CD4-positive, alpha-beta T cell treated with Interleukin-17A for 1 hour (primary cell): ENCODE measurements at regions not wholly inside any gene's neighbourhood (a gene's known extent, or its start where the extent isn't known, plus 50 kb on each side); places are given as distances from the start of the nearest gene placed in this dataset.
"Not testable (repeated sequence)": the region's sequence is repeated elsewhere in the genome, so short reads cannot be mapped to it uniquely, and the experiment has no call there.

ENCODE experiments used
- DNase-seq: peaks from one replicate; pipeline ENCODE4 v3.0.0-alpha.2; 2020

DNA sequence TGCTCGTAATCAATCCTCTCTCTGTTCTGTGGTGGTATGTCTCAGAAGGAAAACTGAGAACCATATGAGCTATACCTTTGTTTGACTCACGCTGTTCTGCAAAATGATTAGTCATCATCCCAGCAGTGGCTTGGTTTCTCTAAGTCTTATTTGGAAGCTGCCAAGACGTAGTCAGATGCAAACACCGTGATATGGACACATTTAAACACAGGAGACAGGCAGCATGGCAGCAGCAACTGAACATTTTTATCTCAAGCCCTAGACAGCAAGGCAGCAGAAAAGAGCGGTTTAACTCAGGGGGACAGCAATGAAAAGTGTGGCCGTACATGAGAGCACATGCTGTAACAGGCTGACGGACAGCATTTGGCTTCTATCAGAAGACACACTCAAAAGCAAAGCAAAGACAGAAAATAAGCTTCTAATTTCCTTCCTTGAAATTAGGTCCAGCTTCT lies 1295.1 kb downstream of the EPHA7 start:
- no peak for DNase-seq

DNA sequence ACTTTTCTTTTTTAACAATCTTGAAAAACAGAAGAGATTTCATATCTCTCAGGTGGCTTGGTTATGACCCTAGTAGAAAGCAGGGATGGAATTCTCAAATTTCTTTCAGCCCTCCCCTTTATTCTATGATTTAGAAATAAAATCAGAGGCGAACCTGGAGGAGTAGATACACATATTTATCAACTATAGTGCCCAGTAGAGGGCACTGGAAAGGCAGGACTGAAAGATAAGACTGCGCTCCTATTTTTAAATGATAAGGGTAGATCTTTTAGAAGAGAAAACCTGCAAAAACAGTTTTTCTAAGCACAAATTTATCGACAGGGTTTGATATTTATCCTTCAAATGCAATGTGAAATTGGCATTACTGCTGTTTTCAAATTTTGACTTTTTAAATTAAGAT lies 1296.6 kb downstream of the EPHA7 start:
- DNase-seq, result no peak

DNA sequence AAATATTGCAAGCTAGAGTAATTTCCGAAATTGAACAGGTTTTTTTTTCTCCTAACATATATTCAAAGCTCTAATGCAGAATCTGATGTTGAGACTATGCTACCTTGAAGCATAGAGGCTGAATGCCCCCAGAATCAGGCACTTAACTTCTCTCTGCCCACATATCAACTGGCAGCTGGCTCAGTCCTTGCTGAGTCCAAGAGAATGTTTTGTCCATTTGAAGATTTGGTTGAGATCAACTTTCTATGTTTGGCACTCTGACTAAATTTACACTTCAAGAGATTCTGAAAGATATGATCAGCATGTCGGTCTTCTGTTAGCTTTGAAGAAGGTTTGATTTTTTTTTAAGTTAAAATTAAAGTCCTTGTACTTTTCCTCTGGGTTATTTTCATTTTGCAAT lies 1298.1 kb downstream of the EPHA7 start:
- DNase-seq, result no peak

DNA sequence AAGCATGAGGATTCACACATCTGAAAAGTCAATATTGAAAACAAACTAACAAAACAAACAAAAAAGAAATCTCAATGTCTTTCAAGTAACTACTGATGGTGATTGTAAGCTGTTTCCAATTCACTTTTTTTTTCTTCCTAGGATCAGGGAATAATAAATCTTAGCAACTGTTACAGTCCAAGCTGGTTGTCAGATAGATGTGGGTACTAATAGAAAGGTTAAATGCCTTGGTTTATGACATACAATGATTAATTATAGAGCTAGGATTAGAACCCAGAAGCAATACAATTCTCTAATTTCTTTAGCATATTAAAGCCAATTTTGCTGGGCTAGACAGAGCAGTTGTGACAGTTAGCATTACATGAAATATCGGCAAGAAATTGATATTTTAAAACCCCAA lies 1301.6 kb downstream of the EPHA7 start:
- no peak for DNase-seq

DNA sequence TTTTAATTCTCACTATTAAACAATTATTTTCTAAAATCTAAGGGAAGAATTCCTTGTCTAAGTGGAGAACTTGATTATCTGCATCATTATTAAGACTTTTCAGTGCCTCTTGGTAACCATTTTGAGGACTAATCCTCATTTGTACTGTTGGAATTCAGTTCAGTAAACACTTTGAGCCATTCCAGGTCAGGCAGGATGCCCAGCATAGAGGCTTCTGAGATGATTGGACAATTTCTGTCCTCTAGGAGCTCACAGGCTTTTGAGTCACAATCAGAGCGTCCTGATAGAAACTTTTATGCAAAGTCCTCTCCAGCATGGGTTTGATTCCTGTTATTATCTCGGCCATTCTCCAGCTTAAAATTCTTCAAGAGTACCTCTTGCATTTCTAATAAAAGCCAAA lies 1304.6 kb downstream of the EPHA7 start:
- DNase-seq, result no peak

DNA sequence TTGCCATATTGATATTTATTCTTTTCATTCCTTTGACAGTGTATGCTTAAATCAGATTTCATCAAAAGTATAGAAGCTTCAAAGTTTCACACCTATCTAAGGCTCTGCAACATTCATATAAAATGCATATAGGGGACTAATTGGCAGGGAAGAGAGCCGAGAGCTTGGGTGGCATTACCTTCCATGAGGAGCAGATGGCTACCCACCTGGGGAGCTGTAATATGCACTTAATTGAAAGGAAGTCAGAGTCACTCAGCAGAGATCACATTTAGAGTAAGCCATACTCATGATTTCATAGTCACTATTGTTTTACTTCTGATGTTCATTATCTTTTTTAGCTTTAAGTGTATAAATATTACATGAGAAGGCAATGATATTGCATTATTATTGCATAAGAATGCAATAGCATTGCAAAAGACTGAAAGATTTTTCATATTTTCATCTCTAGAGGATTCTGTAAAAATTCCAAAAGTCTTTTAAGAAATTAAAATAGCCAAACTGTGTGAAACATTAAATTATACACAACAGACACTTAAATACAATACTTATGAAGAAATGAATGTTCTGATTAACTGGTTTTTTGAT lies 1305.2 kb downstream of the EPHA7 start:
- no peak for DNase-seq

DNA sequence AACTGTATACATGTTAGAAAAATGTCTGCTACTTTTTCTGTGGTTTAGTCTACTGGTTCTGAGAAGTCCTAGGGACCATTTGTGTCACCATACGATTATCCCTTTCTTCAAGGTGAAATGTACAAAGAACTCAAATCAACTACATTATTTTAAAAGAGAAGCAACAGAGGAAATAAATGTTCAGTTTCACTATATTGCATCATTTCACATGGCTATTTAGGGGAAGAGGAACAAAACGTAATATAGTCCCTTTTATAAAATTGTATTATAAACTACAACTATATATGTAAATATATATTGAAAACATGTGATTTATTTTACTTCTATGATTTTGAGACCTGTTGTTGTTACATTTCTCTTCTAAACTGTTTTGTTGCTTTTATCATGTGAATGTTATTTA lies 1308.0 kb downstream of the EPHA7 start:
- DNase-seq, result no peak

DNA sequence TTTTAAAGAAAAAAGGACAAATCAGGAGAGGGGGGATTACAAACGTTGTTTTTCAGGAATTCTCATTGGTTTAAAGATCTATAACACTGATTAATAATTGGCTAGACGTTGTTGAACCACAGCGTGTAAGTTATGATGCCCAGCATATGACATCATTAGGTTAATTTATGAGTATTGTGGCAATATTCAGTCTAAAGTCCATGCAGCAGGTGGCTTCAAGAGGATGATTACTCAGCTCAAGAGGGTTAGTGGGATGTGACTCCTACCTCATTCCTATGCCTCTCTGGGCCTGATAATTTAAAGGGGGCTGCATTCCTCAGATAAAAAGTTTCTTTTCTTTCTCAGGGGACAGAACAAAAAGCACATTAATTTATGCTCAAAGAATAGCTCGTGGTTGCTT lies 1309.0 kb downstream of the EPHA7 start:
- DNase-seq, result no peak

DNA sequence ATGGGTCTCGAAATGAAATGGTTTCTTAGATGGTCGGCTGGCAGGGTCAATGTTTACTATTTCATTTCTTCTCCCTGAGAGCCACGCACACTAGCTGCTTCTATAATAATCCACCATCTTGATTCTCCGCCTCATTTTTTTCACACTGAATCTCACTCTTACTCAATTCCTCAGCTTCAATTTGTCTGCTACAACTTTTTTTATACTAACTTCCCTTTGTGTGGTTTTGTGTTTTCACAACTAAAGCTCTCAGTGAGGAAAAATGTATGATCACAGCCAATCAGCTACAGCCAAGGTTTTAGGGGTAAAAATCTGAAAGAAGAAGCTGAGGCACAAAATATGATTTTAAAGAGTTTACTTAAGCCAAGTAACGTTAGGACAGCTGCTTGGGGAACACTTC lies 1309.4 kb downstream of the EPHA7 start:
- no peak for DNase-seq

DNA sequence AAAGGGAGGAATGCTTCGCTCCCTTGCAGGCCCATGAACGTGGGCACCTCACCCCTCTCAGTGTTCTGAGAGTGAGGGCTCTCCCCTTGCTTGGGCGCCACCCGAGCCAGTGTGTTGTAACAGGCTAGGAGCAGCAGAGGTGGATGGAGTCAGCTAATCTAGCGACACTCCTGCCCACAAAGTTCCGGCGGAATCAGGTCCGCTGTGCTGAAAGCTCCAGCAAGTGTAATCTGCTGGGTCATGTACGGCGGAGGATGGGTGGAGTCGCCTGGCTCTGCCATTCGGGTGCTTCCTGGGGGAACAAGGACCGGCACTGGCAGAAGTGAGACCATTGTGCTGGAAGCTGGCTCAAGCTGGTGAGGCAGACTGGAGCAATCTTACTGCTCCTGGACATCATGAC lies 1310.1 kb downstream of the EPHA7 start:
- DNase-seq, result no peak

DNA sequence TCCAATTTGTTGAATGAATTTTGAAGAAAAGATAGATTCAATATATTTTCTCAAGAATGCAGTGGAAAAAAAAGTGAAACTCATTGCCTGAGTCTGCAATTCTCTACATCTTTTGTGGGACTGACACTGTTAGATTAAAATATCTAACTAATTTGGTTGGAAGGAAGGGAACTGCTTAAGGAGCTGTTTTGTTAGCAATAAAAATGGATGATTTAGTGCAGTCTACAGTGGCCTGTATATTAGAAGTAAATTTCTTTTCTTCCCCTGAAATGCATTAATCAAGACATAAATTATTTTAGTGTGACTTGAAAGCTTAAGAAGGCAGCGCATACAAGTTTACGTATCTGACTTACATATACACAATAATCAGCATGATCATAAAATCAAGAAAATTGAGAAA lies 1332.6 kb downstream of the EPHA7 start:
- no peak for DNase-seq

DNA sequence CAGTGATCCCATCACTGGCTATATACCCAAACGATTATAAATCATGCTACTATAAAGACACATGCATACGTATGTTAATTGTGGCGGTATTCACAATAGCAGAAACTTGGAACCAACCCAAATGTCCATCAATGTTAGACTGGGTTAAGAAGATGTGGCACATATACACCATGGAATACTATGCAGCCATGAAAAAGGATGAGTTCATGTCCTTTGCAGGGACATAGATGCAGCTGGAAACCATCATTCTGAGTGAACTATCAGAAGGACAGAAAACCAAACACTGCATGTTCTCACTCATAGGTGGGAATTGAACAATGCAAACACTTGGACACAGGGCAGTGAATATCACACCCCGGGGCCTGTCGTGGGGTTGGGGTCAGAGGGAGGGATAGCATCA lies 1335.4 kb downstream of the EPHA7 start:
- DNase-seq, result not testable (repeated sequence)

DNA sequence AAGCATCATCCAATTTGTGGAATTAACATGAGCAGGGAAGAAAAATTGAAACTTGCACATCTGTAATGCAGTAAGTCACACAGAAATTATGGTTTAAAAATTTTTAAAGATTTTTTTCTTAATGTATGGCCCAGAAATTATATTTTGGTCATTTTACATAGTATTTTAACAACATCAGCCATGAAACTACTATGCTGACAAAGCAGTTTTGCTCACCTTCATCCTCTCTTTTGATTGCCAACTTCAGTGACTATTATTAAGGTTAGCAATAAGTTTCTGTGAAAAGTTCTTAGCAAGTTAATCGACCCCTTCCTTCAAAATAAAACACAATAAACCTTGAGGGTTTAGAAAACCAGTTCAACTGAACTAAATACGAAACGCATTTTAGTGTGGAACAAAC lies 1347.0 kb downstream of the EPHA7 start:
- DNase-seq, result no peak

DNA sequence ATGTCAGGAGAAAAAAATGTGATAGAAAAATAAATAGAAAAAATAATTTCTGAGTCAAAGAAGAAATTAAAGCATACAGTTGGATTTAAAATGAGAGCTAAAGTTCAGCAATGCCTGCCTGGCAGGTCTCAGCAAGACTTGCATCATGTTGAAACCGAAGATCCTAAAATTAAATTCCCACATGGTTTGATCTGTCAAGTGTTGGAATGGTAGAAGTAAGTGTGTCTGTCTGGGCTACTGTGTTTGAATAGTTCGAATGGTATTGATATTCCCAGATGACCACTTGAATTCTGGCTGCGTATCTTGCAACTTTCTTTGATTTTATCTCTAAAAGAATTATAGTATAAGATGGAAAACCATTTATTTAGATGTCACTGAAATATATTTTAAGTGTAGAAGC lies 1349.6 kb downstream of the EPHA7 start:
- no peak for DNase-seq

DNA sequence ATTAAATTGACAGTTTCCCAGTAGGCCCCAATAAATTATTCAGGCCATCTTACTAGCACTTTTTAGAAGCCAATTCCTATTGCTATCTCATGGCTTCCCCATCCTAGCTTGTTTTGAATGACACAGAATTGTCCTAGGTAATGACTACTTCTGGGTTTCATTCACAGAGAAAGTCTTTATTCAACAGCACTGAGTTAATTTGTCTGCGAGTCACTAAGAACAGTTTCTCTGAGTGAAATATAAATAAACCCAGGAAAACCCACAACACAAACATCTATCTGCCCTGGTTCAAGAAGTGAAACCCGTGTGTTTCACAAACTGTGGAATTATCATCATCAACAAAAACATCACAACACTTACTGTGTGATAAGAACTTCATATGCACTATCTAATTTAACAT lies 1366.8 kb downstream of the EPHA7 start:
- DNase-seq, result no peak

DNA sequence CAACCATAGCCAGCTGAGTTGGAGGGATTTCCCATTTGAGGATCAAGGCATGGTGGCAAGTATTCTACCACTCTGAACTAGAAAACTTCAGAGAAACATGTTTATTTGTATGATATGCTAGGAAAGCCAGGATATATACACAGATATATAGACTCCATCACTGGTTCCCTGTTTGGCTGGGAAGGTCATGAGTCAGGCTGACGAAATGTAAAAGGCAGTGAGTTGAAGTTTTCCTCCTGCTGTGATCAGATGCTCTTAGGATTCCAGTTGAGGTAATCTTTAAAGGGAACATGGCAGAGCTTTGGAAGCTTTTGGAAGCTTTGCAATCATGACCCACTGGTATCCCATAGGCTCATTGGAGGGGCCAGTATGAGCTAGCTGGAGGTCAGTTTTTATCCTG lies 1369.1 kb downstream of the EPHA7 start:
- no peak for DNase-seq

DNA sequence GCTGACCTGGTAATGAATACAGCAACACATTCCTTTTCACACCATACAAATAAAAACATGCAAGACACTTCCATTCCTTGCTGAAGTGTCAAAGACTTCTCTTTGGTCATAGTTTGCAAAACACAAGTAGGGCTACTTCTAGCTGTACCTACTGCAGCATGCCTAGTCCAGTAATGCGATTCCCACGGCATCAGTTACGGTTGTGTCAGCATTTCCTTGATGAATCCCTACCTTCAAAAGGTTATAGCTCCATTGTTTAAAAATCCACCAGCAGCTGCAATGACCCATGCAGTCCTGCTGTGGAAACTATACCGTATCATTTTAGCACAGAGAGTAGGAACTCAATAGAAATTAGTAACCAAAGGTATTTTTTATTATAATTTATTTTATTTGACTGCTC lies 1371.5 kb downstream of the EPHA7 start:
- DNase-seq, result no peak

DNA sequence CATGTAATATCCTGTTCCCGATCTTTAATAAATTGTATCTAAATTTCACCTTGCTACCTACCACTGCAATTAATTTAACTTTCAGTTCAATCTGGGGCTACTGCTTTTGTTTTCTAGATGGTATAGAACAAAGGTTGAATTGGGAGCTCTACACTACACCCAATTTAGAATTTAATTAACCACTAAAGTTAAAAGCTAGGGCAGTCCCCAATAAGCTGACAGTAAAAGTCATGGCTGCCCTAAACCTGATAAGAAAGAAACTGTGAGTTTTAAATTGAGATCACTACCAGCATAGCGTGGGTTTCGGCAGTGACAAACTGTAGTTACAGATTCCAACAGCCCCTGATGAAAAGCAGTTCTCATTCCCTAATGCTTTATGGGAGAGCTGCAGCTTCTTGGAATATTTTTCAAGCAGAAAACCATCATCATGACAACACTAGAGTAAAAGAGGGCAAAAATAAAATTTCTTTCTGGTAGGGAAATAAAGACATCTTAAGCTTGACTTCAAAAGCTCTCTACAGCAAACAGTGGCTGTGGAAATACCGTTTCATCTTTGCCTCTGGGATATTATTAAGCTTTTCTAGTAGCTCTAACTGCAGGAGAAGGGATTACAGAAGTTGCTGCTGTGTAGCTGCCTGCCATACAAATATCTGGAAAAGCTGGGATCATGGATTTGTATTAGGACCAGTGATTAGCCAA lies 1372.1 kb downstream of the EPHA7 start:
- DNase-seq, result no peak

DNA sequence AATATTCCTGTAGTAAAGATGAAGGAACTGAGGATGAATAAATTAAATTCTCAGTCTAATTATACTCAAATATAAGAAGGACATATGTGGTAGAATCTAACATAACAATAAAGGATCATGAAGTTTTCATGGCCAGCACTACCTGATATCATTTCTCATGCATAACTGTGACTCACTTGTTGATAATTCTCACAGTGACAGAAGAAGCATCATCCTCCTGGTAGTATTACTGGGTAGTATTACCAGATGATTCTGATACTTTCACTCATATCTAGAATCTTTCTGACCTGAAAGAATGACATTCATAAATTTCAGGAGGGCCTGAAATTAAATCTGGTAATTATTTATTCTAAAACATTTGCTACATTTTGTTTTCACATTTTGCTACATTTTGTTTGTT lies 1375.0 kb downstream of the EPHA7 start:
- no peak for DNase-seq

DNA sequence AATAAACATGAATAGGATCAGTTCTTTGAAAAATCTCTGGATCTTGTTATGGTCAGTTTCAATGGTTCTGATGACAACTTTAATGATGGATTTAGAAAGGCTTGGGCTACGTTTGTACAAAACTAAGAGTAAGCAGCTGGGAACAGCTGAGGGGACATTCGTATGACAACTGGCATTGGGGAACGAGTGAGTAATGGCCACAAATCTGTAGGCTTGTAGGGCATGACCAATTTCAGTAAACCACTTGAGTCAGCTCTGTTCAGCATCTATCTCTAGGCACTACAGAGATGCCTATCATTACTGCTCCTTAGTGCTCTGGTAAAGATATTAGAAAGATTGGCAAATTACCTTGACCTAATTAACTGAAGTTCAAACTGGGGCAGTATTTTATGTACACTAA lies 1375.6 kb downstream of the EPHA7 start:
- no peak for DNase-seq

DNA sequence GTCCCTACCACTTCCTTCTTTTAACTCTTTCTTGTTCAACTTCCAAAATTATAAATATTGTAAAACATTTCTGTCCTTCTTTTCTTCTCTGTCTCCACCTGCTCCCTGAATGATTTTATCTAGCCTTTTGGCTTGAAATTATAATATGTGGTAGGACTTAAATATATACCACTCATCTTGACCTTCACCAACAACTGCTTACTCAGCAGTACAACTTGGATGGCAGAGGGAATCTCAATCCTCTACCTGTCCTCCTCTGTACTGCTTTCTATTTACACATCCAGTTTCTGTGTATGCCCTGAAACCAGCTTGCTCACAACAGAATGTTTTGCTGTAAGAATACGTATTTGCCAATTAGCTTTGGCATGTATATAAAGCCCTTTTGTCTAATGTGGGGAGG lies 1392.5 kb downstream of the EPHA7 start:
- no peak for DNase-seq

DNA sequence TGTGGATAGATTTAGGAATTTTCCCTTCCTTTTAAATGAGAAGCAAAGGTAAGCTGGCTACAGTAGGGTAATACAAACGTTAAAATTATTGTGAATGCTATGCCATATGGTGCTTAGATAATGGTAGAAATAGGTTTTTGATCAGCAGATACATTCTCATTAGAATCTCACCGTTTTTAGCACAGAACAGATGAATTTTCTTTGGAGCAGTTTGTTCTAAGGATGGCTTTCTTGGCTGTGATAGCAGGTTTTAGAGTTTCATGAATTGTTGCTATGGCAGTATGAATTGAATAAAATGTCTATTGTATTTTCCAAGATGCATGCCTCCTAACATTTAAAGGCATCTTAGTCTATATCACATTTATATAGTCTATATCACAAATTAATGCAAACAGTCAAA lies 1394.5 kb downstream of the EPHA7 start:
- DNase-seq, result no peak

DNA sequence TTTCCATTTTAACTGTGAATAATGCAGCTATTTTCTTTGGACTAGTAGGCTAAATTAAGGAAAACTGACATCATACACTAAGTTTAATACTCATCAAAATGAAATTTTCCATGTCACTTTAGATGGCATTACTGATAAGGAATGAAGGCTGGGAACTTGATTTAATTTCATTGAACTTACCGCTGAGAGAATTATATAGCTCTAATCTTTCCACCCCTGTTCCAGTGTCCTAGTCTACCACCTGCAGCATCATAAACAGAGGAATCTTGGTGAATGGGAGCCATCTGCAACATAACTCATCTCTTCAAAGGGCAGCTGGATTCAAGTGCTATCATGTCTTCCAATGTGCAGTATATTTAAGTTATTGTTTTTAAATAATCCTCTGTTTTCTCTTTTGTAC lies 1395.2 kb downstream of the EPHA7 start:
- DNase-seq, result no peak

DNA sequence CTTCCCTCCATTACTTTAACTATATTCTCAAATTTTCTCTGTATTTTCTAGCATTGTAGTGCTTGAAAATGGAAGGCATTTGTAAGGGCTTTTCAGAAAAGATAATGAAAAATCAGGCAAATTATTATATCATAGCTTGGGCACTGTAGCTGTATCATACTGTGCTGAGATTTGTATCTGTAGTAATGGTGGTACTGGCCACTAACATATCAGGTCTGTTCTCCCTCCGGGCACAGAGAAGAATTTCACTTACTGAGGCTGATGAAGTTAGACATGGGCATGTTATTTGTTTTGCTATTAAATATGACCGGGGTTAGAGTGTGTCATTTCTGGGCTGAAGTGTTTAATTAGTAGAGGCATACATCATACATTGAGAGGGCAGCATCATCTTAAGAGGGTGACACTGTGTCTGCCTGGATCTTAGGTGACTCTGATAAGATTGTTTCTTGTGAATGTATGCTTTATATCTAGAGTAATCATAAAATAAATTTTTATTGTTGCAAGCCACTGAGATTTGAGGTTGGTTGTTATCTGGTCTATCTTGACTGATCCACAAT lies 1395.9 kb downstream of the EPHA7 start:
- no peak for DNase-seq

DNA sequence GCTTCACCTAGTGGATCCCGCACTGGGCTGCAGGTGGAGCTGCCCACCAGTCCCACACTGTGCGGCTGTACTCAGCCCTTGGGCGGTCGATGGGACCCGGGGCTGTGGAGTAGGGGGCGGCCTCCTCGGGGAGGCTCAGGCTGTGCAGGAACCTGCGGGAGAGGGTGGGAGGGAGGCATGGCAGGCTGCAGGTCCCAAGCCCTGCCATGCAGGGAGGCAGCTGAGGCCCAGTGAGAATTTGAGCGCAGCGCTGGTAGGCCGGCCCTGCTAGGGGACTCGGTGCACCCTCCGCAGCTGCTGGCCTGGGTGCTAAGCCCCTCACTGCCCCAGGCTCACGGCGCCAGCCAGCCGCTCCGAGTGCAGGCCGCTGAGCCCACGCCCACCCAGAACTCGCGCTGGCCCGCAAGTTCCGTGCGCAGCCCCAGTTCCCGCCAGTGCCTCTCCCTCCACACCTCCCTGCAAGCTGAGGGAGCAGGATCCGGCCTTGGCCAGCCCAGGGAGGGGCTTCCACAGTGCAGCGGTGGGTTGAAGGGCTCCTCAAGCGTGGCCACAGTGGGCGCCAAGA lies 1407.6 kb downstream of the EPHA7 start:
- no peak for DNase-seq
